SK-N-SH (cell line): ENCODE measurements at regions not wholly inside any gene's neighbourhood (a gene's known extent, or its start where the extent isn't known, plus 50 kb on each side); places are given as distances from the start of the nearest gene placed in this dataset.
"Not testable (repeated sequence)": the region's sequence is repeated elsewhere in the genome, so short reads cannot be mapped to it uniquely, and the experiment has no call there.

Experiments
- CTCF ChIA-PET: fragments of 300-600, 350-600 bp; formaldehyde crosslinking; extraction: SDS; loops from one replicate; lab custom pipeline; 2021; lab: Yijun Ruan, JAX
- POLR2A ChIA-PET: fragments of 350-600 bp; sonication (Branson Sonifier 250); formaldehyde crosslinking; extraction: SDS; loops from one replicate; lab custom pipeline; 2020; ENCODE audit warnings: antibody characterized with exemption, inconsistent platforms; lab: Yijun Ruan, JAX
- DNase-seq: peaks from one replicate; pipeline ENCODE4 v3.0.0; 2012
- H2AFZ ChIP-seq: fragments of 200-600 bp; sonication (generic); 2 replicates; pipeline ENCODE4 v1.8.1; 2016; ENCODE audit warnings: antibody characterized with exemption, mild to moderate bottlenecking, low read depth
- H3F3A ChIP-seq: fragments of 200-600 bp; sonication (generic); replicated peaks from 2 replicates; pipeline ENCODE3; 2016; ENCODE audit warnings: antibody characterized with exemption, mild to moderate bottlenecking; ENCODE audit not compliant: insufficient read depth
- H3K27ac ChIP-seq, 2 experiments: fragments of 200-500 bp in 1 of 2; fragments of 200-600 bp in 1 of 2; sonication (Bioruptor generic) in 1 of 2; sonication (generic), shearing (Covaris generic) in 1 of 2; 2 replicates each; pipeline versions ENCODE4 v1.5.1 to v1.6.1; 2014 to 2016; ENCODE audit warnings: low read depth in 2 of 2, inconsistent platforms in 1 of 2, low read length in 1 of 2, mild to moderate bottlenecking in 1 of 2, mixed read lengths in 1 of 2
- H3K27me3 ChIP-seq: fragments of 200-600 bp; sonication (generic), shearing (Covaris generic); 2 replicates; pipeline ENCODE4 v1.6.1; 2016; ENCODE audit warnings: mixed run types; ENCODE audit not compliant: insufficient read depth
- H3K36me3 ChIP-seq, 2 experiments: fragments of 200-500 bp in 1 of 2; fragments of 200-600 bp in 1 of 2; sonication (Bioruptor generic) in 1 of 2; sonication (generic) in 1 of 2; replicated peaks in 1 of 2; 2 replicates each; pipeline versions ENCODE3 to v1.5.1; 2014 to 2016; ENCODE audit warnings: low read length in 1 of 2, mild to moderate bottlenecking in 1 of 2; ENCODE audit not compliant: insufficient read depth in 2 of 2, control insufficient read depth in 1 of 2
- H3K4me1 ChIP-seq, 2 experiments: fragments of 200-500 bp in 1 of 2; fragments of 200-600 bp in 1 of 2; sonication (Bioruptor generic) in 1 of 2; sonication (generic), shearing (Covaris generic) in 1 of 2; 2 replicates each; pipeline versions ENCODE4 v1.5.1 to v1.6.1; 2014 to 2016; ENCODE audit warnings: low read depth in 1 of 2, low read length in 1 of 2, mixed run types in 1 of 2; ENCODE audit not compliant: insufficient read depth in 2 of 2, control insufficient read depth in 1 of 2
- H3K4me2 ChIP-seq: fragments of 200-600 bp; sonication (generic), shearing (Covaris generic); 2 replicates; pipeline ENCODE4 v1.6.1; 2017; ENCODE audit warnings: mixed run types
- H3K4me3 ChIP-seq, 2 experiments: fragments of 200-500 bp in 1 of 2; fragments of 200-600 bp in 1 of 2; sonication (Bioruptor generic) in 1 of 2; sonication (generic), shearing (Covaris generic) in 1 of 2; 2 replicates each; pipeline versions ENCODE4 v1.5.1 to v1.8.1; 2014 to 2016; ENCODE audit warnings: low read depth in 2 of 2, inconsistent platforms in 1 of 2, low read length in 1 of 2, mild to moderate bottlenecking in 1 of 2, mixed read lengths in 1 of 2, moderate library complexity in 1 of 2
- H3K79me2 ChIP-seq: fragments of 200-600 bp; sonication (generic); 2 replicates; pipeline ENCODE4 v1.8.1; 2017; ENCODE audit warnings: mild to moderate bottlenecking; ENCODE audit not compliant: insufficient read depth
- H3K9ac ChIP-seq: fragments of 200-600 bp; sonication (generic); 2 replicates; pipeline ENCODE4 v1.6.1; 2017; ENCODE audit warnings: mixed run types
- H3K9me2 ChIP-seq: fragments of 200-600 bp; sonication (generic); 2 replicates; pipeline ENCODE4 v1.6.1; 2017; ENCODE audit warnings: mixed run types
- H3K9me3 ChIP-seq: fragments of 200-600 bp; sonication (generic); 2 replicates; pipeline ENCODE4 v1.6.1; 2017; ENCODE audit warnings: mixed run types, mild to moderate bottlenecking, moderate library complexity
- H4K20me1 ChIP-seq: fragments of 200-600 bp; sonication (generic); 2 replicates; pipeline ENCODE4 v1.6.1; 2017; ENCODE audit warnings: mild to moderate bottlenecking, mixed run types; ENCODE audit not compliant: insufficient read depth
- GABPA ChIP-seq: IDR thresholded peaks from 2 replicates; pipeline ENCODE4 v1.4.0; 2012; ENCODE audit warnings: low read depth, mild to moderate bottlenecking
- MEF2A ChIP-seq: IDR thresholded peaks from 2 replicates; pipeline ENCODE4 v1.4.0; 2012; ENCODE audit warnings: low read depth, borderline replicate concordance
- TCF12 ChIP-seq: IDR thresholded peaks from 2 replicates; pipeline ENCODE4 v1.4.0; 2012
- ZBTB33 ChIP-seq: IDR thresholded peaks from 2 replicates; pipeline ENCODE4 v1.4.0; 2012; ENCODE audit warnings: low read depth, borderline replicate concordance
- WGBS: methylation state at CpG from one replicate; pipeline ENCODE4 v1.1.6; 2017; ENCODE audit warnings: low lambda C conversion rate; 5-methylcytosine and 5-hydroxymethylcytosine counted together

- no peak for DNase-seq
- Histone ChIP-seq H3K36me3 (no peaks in the 10 kb centered on the region), H3K4me2 (0 out of 2 replicates have a peak overlapping the region, but pooled peaks have one; percentile 8), H3K9me2 (no peaks in the 10 kb centered on the region), H4K20me1 (no peaks in the 10 kb centered on the region), H3K27me3 (no peaks in the 10 kb centered on the region), H3K79me2 (no peaks in the 10 kb centered on the region), H3K4me1 (peaks cover 18 to 19% of the 10 kb centered on the region in 2 experiments), H2AFZ (no peak overlapping the region), H3F3A (peaks cover 16% of the 10 kb centered on the region), H3K4me3 (no peak overlapping the region), H3K9ac (no peak overlapping the region), H3K9me3 (no peaks in the 10 kb centered on the region), H3K27ac (peak overlapping the region; percentile 55 to 85)
- no peak for TF ChIP-seq MEF2A
- TF ChIP-seq TCF12 = 0 out of 2 replicates have a peak, but pooled peaks have one; percentile 0
- 55% methylated on average over 5 of the region's 5 CpGs for WGBS
- CTCF ChIA-PET = no interaction called here
- POLR2A ChIA-PET = no interaction called here
Observed at GRCh38 chr9:82489201-82489821, 500.7 kb downstream of the SPATA31D1 start.

GRCh38 chr9:82490019-82490499 is 501.5 kb downstream of the SPATA31D1 start:
- TF ChIP-seq TCF12 (0 out of 2 replicates have a peak, but pooled peaks have one; percentile 2), GABPA (no peak), ZBTB33 (no peak)
- Histone ChIP-seq H3K4me3 (no peak overlapping the region), H3K9me3 (no peaks in the 10 kb centered on the region), H3K36me3 (no peaks in the 10 kb centered on the region), H3K9me2 (no peaks in the 10 kb centered on the region), H3K27ac (peak overlapping the region in 1 of 2 experiments; percentile 55; a peak in 1 of 4 replicates), H3K4me2 (peak overlapping the region; percentile 20; the same call in 1 of the 2 replicates), H4K20me1 (no peaks in the 10 kb centered on the region), H3F3A (peaks cover 16% of the 10 kb centered on the region), H3K9ac (no peak overlapping the region), H2AFZ (no peak overlapping the region), H3K27me3 (no peaks in the 10 kb centered on the region), H3K4me1 (peaks cover 18 to 19% of the 10 kb centered on the region in 2 experiments), H3K79me2 (no peaks in the 10 kb centered on the region)
- ChIA-PET CTCF (interaction anchor here (0.7 kb wide), 2 partner anchors 218 to 276 kb away, joined by 3 read pairs; no protein-coding TSS in a partner anchor), POLR2A (no interaction called here)
- no peak for DNase-seq
- WGBS = 24% methylated on average over 4 of the region's 4 CpGs

GRCh38 chr9:82490821-82491220 is 502.2 kb downstream of the SPATA31D1 start:
- H3K4me3 ChIP-seq, H3K27me3 ChIP-seq, H3K36me3 ChIP-seq, H2AFZ ChIP-seq, H3K79me2 ChIP-seq, H3K4me2 ChIP-seq, DNase-seq, H3K27ac ChIP-seq, H3K9me2 ChIP-seq, H3K9ac ChIP-seq, H3K9me3 ChIP-seq, POLR2A ChIA-PET, H4K20me1 ChIP-seq, CTCF ChIA-PET: not testable (repeated sequence)
- H3F3A ChIP-seq = peaks cover 16% of the 10 kb centered on the region
- H3K4me1 ChIP-seq = peaks cover 18 to 19% of the 10 kb centered on the region in 2 experiments
- WGBS = 79% methylated on average over 5 of the region's 5 CpGs
